ENCODE measurements at regions not wholly inside any gene's neighbourhood (a gene's known extent, or its start where the extent isn't known, plus 50 kb on each side); places are given as distances from the start of the nearest gene placed in this dataset.
"Not testable (repeated sequence)": the region's sequence is repeated elsewhere in the genome, so short reads cannot be mapped to it uniquely, and the experiment has no call there.

DNA sequence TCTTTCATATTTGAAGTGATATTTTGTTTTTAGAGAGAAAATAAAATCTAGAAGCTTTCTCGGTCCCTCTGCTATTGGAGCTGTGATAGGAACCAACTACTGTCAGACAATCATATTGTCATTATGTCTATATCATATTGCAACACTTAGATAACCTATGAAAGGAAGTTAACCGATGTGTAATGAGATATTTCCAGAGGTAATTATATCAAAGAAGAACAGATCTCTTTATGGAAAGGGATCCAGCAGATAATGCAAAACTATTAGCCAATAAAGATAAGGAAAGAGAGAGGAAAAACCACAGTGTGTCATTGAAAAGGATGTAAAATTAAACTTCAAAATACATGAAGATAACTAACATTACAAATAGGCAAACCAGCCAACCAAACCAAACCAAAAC lies 529.1 kb upstream of the CCDC54 start:
- DNase-seq (ENCODE audit: low read depth, low spot score), result no peak
- no peaks in the 10 kb centered on the region for H3K27me3 ChIP-seq (ENCODE audit: insufficient read depth, insufficient read length)
- no peak overlapping the region for H3K4me3 ChIP-seq (ENCODE audit: insufficient read length, low read depth)
- H3K4me1 ChIP-seq (ENCODE audit: insufficient read depth, insufficient read length), result no peaks in the 10 kb centered on the region
- no peaks in the 10 kb centered on the region for H3K36me3 ChIP-seq (ENCODE audit: insufficient read depth, insufficient read length, low read length)
- H3K9ac ChIP-seq (ENCODE audit: insufficient read length, low read depth), result no peak overlapping the region
- TF ChIP-seq SUZ12 (IDR thresholded peaks at IDR 0.05; ENCODE audit: extremely low read depth, insufficient read depth, insufficient read length) (no peak), YY1 (IDR thresholded peaks at IDR 0.05; ENCODE audit: insufficient read depth, insufficient read length) (no peak), ZNF274 (IDR thresholded peaks at IDR 0.05; ENCODE audit: low read depth, low read length) (no peak)
- H3K9me3 ChIP-seq (ENCODE audit: insufficient read depth, low read length), result peaks cover 5% of the 10 kb centered on the region; the same call in 1 of the 2 replicates

DNA sequence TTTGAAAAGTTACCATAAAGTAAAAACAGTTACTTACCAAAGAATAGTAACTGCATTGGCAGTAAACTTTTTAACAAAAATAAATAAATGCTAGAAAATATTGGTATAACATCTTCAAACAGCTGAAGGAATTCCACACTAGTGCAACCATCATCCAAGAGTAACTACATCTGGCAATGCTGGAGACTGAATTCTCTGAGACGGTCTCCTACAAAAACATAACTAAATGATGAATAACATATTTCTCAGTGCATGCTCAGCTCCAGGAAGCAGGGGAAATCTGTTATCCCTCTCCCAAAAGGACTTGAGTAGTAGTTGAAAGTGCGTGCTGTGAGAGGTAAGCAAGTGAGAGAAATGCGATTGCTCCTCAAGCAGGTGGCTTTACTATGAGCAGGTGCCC lies 526.8 kb upstream of the CCDC54 start:
- Histone ChIP-seq H3K4me1 (ENCODE audit: insufficient read depth, insufficient read length) (no peaks in the 10 kb centered on the region), H3K9me3 (ENCODE audit: insufficient read depth, low read length) (no peaks in the 10 kb centered on the region), H3K9ac (ENCODE audit: insufficient read length, low read depth) (no peak overlapping the region), H3K4me3 (ENCODE audit: insufficient read length, low read depth) (no peak overlapping the region), H3K36me3 (ENCODE audit: insufficient read depth, insufficient read length, low read length) (no peaks in the 10 kb centered on the region), H3K27me3 (ENCODE audit: insufficient read depth, insufficient read length) (no peaks in the 10 kb centered on the region)
- no peak for TF ChIP-seq YY1 (IDR thresholded peaks at IDR 0.05; ENCODE audit: insufficient read depth, insufficient read length)
- no peak for TF ChIP-seq SUZ12 (IDR thresholded peaks at IDR 0.05; ENCODE audit: extremely low read depth, insufficient read depth, insufficient read length)
- TF ChIP-seq ZNF274 (IDR thresholded peaks at IDR 0.05; ENCODE audit: low read depth, low read length), result no peak
- DNase-seq (ENCODE audit: low read depth, low spot score), result no peak

DNA sequence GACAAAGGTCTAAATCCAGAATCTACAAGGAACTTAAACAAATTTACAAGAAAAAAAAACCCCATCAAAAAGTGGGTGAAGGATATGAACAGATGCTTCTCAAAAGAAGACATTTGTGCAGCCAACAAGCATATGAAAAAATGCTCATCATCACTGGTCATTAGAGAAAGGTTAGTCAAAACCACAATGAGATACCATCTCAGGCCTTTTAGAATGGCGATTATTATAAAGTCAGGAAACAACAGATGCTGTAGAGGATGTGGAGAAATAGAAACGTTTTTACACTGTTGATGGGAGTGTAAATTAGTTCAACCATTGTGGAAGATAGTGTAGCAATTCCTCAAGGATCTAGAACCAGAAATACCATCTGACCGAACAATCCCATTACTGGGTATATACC lies 518.9 kb upstream of the CCDC54 start:
- not testable (repeated sequence) for H3K9ac ChIP-seq (ENCODE audit: insufficient read length, low read depth); H3K4me3 ChIP-seq (ENCODE audit: insufficient read length, low read depth); H3K4me1 ChIP-seq (ENCODE audit: insufficient read depth, insufficient read length); H3K9me3 ChIP-seq (ENCODE audit: insufficient read depth, low read length); DNase-seq (ENCODE audit: low read depth, low spot score); H3K36me3 ChIP-seq (ENCODE audit: insufficient read depth, insufficient read length, low read length); H3K27me3 ChIP-seq (ENCODE audit: insufficient read depth, insufficient read length)

DNA sequence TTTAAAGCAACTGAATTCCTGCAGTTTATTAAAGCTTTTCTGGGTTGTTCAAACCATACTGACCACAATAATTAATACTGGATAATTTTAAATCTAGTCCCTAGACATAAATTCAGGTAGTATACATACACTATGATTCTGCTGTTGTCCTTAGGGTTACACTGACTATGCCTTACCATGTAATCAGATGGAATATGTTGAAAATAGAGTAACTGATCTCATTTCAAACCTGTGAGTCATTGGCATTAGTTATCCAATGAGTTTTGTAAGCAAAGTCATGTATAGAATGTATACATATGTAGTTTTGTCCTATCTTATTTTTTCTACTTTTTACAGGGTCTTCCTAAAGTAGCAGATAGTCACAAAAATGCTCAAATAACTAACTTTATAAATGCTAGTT lies 517.1 kb upstream of the CCDC54 start:
- Histone ChIP-seq H3K9me3 (ENCODE audit: insufficient read depth, low read length) (no peaks in the 10 kb centered on the region), H3K4me3 (ENCODE audit: insufficient read length, low read depth) (no peak overlapping the region), H3K27me3 (ENCODE audit: insufficient read depth, insufficient read length) (no peaks in the 10 kb centered on the region), H3K36me3 (ENCODE audit: insufficient read depth, insufficient read length, low read length) (no peaks in the 10 kb centered on the region), H3K4me1 (ENCODE audit: insufficient read depth, insufficient read length) (no peaks in the 10 kb centered on the region), H3K9ac (ENCODE audit: insufficient read length, low read depth) (no peak overlapping the region)
- no peak for DNase-seq (ENCODE audit: low read depth, low spot score)
- TF ChIP-seq YY1 (IDR thresholded peaks at IDR 0.05; ENCODE audit: insufficient read depth, insufficient read length), result no peak
- TF ChIP-seq ZNF274 (IDR thresholded peaks at IDR 0.05; ENCODE audit: low read depth, low read length), result no peak
- no peak for TF ChIP-seq SUZ12 (IDR thresholded peaks at IDR 0.05; ENCODE audit: extremely low read depth, insufficient read depth, insufficient read length)

DNA sequence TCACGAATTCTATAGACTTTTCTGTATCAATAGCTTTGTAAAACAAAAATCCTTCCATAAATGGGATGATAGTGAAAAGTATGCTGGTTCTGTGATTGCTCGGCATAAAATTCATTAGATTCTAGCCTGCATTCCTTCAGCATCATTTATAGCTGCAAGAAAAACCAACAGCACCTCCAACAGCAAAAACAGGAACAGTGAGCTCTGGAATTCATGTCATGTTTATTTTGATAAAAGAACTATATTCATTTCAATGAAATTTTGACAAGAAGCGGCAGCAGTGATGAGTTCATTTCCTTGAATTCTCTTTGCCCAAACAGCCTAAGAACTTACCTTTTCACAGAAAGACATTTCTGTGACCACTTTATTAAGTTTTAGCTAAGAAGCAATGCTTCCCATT lies 515.2 kb upstream of the CCDC54 start:
- no peak overlapping the region for H3K4me3 ChIP-seq (ENCODE audit: insufficient read length, low read depth)
- TF ChIP-seq YY1 (IDR thresholded peaks at IDR 0.05; ENCODE audit: insufficient read depth, insufficient read length), result no peak
- TF ChIP-seq SUZ12 (IDR thresholded peaks at IDR 0.05; ENCODE audit: extremely low read depth, insufficient read depth, insufficient read length), result no peak
- TF ChIP-seq ZNF274 (IDR thresholded peaks at IDR 0.05; ENCODE audit: low read depth, low read length), result no peak
- H3K27me3 ChIP-seq (ENCODE audit: insufficient read depth, insufficient read length), result no peaks in the 10 kb centered on the region
- no peak overlapping the region for H3K9ac ChIP-seq (ENCODE audit: insufficient read length, low read depth)
- H3K36me3 ChIP-seq (ENCODE audit: insufficient read depth, insufficient read length, low read length), result no peaks in the 10 kb centered on the region
- DNase-seq (ENCODE audit: low read depth, low spot score), result no peak
- 0 out of 2 replicates have a peak, but pooled peaks cover 3% of the 10 kb centered on the region for H3K9me3 ChIP-seq (ENCODE audit: insufficient read depth, low read length)
- H3K4me1 ChIP-seq (ENCODE audit: insufficient read depth, insufficient read length), result no peaks in the 10 kb centered on the region

DNA sequence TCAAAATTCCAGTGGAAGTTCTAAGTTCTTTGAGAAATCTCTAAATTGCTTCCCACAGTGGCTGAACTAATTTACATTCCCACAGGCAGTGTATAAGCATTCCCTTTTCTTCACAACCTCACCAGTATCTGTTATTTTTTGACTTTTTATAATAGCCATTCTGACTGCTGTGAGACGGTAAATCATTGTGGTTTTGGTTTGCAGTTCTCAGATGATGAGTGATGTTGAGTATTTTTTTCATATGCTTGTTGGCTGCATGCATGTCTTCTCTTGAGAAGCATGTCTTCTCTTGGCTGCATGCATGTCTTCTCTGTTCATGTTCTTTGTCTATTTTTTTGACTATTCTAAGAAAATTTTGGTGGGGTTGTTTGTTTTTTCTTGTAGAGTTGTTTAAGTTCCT lies 499.6 kb upstream of the CCDC54 start:
- Histone ChIP-seq H3K9me3 (ENCODE audit: insufficient read depth, low read length) (no peaks in the 10 kb centered on the region), H3K4me3 (ENCODE audit: insufficient read length, low read depth) (no peak overlapping the region), H3K4me1 (ENCODE audit: insufficient read depth, insufficient read length) (no peaks in the 10 kb centered on the region), H3K9ac (ENCODE audit: insufficient read length, low read depth) (no peak overlapping the region), H3K27me3 (ENCODE audit: insufficient read depth, insufficient read length) (no peaks in the 10 kb centered on the region), H3K36me3 (ENCODE audit: insufficient read depth, insufficient read length, low read length) (no peaks in the 10 kb centered on the region)
- TF ChIP-seq SUZ12 (IDR thresholded peaks at IDR 0.05; ENCODE audit: extremely low read depth, insufficient read depth, insufficient read length) (no peak), ZNF274 (IDR thresholded peaks at IDR 0.05; ENCODE audit: low read depth, low read length) (no peak), YY1 (IDR thresholded peaks at IDR 0.05; ENCODE audit: insufficient read depth, insufficient read length) (no peak)
- DNase-seq (ENCODE audit: low read depth, low spot score), result no peak

DNA sequence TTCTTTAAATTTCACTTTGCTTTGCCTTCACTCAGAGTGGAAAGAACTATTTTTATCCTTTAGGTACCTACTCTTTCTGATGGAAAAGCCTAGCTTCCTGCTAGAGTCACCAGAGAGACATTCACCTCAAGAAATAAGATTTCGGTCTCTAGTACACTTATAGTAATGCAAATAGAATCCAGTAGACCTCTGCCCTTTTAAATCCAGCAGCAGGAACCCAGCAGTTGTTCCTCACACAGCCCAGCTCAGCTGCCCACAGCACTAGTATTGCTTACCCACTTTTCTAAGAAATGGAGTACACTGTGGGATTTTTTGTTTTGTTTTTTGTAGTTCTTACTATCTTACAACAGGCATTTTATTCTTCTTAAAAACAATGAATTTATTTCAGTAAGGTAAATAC lies 497.0 kb upstream of the CCDC54 start:
- Histone ChIP-seq H3K36me3 (ENCODE audit: insufficient read depth, insufficient read length, low read length) (no peaks in the 10 kb centered on the region), H3K27me3 (ENCODE audit: insufficient read depth, insufficient read length) (no peaks in the 10 kb centered on the region), H3K9me3 (ENCODE audit: insufficient read depth, low read length) (no peaks in the 10 kb centered on the region), H3K4me3 (ENCODE audit: insufficient read length, low read depth) (no peak overlapping the region), H3K9ac (ENCODE audit: insufficient read length, low read depth) (no peak overlapping the region), H3K4me1 (ENCODE audit: insufficient read depth, insufficient read length) (no peaks in the 10 kb centered on the region)
- TF ChIP-seq SUZ12 (IDR thresholded peaks at IDR 0.05; ENCODE audit: extremely low read depth, insufficient read depth, insufficient read length) (no peak), YY1 (IDR thresholded peaks at IDR 0.05; ENCODE audit: insufficient read depth, insufficient read length) (no peak), ZNF274 (IDR thresholded peaks at IDR 0.05; ENCODE audit: low read depth, low read length) (no peak)
- peak; percentile 38 for DNase-seq (ENCODE audit: low read depth, low spot score)

DNA sequence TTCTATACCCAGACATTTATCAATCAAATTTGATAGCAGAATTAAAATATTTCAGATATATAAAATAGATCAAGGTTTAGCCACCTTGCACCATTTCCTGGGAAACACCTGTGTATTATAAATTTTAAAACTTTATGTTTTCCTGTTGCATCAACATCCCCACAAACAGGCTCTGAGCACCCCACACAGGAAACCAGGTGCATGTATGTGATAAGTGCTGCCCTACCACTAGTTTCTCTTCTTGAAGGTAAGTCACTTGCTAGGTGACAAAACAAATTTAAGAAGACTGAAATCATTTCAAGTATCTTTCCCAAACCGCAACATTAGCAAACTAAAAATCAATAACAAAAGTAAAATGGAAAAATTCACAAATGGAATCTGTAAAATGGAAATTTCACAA lies 496.1 kb upstream of the CCDC54 start:
- Histone ChIP-seq H3K9ac (ENCODE audit: insufficient read length, low read depth) (no peak overlapping the region), H3K9me3 (ENCODE audit: insufficient read depth, low read length) (no peaks in the 10 kb centered on the region), H3K4me3 (ENCODE audit: insufficient read length, low read depth) (no peak overlapping the region), H3K27me3 (ENCODE audit: insufficient read depth, insufficient read length) (no peaks in the 10 kb centered on the region), H3K4me1 (ENCODE audit: insufficient read depth, insufficient read length) (no peaks in the 10 kb centered on the region), H3K36me3 (ENCODE audit: insufficient read depth, insufficient read length, low read length) (no peaks in the 10 kb centered on the region)
- TF ChIP-seq ZNF274 (IDR thresholded peaks at IDR 0.05; ENCODE audit: low read depth, low read length), result no peak
- TF ChIP-seq YY1 (IDR thresholded peaks at IDR 0.05; ENCODE audit: insufficient read depth, insufficient read length), result no peak
- TF ChIP-seq SUZ12 (IDR thresholded peaks at IDR 0.05; ENCODE audit: extremely low read depth, insufficient read depth, insufficient read length), result no peak
- DNase-seq (ENCODE audit: low read depth, low spot score), result no peak
